ENCODE measurements at regions not wholly inside any gene's neighbourhood (a gene's known extent, or its start where the extent isn't known, plus 50 kb on each side); places are given as distances from the start of the nearest gene placed in this dataset.

DNA sequence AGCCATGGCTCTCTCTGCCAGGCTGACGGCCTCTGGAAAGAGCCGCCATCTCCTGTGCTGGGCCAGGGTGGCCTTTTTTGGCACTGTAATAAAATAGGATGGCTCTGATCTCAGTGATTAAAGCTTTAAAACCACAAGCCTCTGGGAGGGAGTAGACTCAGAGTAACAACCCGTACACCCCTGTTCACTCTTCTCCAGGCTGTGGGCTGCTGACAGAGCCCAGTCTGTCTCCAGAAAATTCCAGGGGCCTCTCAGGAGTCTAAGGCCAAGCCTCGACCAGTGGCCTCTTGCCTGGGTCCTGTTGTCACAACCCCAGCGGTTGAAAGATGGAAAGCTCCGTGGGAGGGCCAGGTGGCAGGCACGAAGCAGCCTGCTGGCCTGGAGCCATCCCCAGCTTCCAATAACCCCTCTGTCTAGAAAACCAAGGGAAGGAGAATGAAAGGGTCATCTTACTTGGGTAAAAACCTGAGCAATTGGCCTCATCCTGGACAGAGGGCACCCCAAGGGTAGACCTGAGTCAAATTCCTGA, 286.7 kb upstream of the ZNF462 start:
- Histone ChIP-seq H3K27ac (no peak overlapping the region), H3K9me2 (replicated peaks; ENCODE audit: insufficient read depth) (no peaks in the 10 kb centered on the region), H4K20me1 (ENCODE audit: insufficient read depth, poor library complexity, severe bottlenecking) (no peaks in the 10 kb centered on the region), H3K79me2 (no peaks in the 10 kb centered on the region), H3K9me3 (ENCODE audit: low read depth) (no peaks in the 10 kb centered on the region), H3K4me2 (no peak overlapping the region), H3K36me3 (replicated peaks; ENCODE audit: insufficient read depth, low read depth) (no peaks in the 10 kb centered on the region), H3K4me1 (ENCODE audit: insufficient read depth) (no peaks in the 10 kb centered on the region), H3K27me3 (no peaks in the 10 kb centered on the region), H3K4me3 (no peak overlapping the region), H2AFZ (no peak overlapping the region)
- WGBS (ENCODE audit: low lambda C conversion rate, missing lambda C conversion rate), result 67% methylated on average over 7 of the region's 7 CpGs
- no peak for TF ChIP-seq EZH2 (IDR thresholded peaks at IDR 0.05; ENCODE audit: borderline replicate concordance)
- no peak for DNase-seq (ENCODE audit: low spot score)

DNA sequence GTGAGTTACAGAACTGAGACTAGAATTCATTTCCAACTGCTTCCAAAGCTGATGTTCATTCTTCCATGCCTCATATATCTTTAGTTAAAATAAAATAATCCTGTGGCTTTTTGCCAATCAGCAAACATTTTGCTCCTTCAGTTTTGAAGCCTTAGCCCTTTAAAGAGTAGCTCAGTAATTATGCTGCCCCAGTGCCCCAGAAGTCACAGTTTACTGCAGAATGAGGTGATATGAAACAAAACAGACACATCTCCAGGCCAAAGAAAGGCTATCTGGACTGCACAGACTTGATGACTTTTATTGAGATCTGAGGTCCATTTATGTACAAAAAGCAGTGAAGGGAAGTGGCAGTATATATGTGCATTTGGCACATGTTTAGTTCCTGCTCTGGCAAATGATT, 285.8 kb upstream of the ZNF462 start:
- Histone ChIP-seq H3K27me3 (no peaks in the 10 kb centered on the region), H3K27ac (no peak overlapping the region), H3K4me1 (ENCODE audit: insufficient read depth) (no peaks in the 10 kb centered on the region), H3K4me3 (no peak overlapping the region), H3K4me2 (no peak overlapping the region), H3K36me3 (replicated peaks; ENCODE audit: insufficient read depth, low read depth) (no peaks in the 10 kb centered on the region), H3K9me2 (replicated peaks; ENCODE audit: insufficient read depth) (no peaks in the 10 kb centered on the region), H4K20me1 (ENCODE audit: insufficient read depth, poor library complexity, severe bottlenecking) (no peaks in the 10 kb centered on the region), H3K9me3 (ENCODE audit: low read depth) (no peaks in the 10 kb centered on the region), H3K79me2 (no peaks in the 10 kb centered on the region), H2AFZ (no peak overlapping the region)
- no peak for DNase-seq (ENCODE audit: low spot score)
- TF ChIP-seq EZH2 (IDR thresholded peaks at IDR 0.05; ENCODE audit: borderline replicate concordance), result no peak
- TF ChIP-seq, protein P1, sequence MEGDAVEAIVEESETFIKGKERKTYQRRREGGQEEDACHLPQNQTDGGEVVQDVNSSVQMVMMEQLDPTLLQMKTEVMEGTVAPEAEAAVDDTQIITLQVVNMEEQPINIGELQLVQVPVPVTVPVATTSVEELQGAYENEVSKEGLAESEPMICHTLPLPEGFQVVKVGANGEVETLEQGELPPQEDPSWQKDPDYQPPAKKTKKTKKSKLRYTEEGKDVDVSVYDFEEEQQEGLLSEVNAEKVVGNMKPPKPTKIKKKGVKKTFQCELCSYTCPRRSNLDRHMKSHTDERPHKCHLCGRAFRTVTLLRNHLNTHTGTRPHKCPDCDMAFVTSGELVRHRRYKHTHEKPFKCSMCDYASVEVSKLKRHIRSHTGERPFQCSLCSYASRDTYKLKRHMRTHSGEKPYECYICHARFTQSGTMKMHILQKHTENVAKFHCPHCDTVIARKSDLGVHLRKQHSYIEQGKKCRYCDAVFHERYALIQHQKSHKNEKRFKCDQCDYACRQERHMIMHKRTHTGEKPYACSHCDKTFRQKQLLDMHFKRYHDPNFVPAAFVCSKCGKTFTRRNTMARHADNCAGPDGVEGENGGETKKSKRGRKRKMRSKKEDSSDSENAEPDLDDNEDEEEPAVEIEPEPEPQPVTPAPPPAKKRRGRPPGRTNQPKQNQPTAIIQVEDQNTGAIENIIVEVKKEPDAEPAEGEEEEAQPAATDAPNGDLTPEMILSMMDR (IDR thresholded peaks at IDR 0.05; ENCODE audit: poor library complexity), result no peak
- TF ChIP-seq EZH2phosphoT487 (IDR thresholded peaks at IDR 0.05; ENCODE audit: low read depth, severe bottlenecking, unreplicated experiment), result no peak

DNA sequence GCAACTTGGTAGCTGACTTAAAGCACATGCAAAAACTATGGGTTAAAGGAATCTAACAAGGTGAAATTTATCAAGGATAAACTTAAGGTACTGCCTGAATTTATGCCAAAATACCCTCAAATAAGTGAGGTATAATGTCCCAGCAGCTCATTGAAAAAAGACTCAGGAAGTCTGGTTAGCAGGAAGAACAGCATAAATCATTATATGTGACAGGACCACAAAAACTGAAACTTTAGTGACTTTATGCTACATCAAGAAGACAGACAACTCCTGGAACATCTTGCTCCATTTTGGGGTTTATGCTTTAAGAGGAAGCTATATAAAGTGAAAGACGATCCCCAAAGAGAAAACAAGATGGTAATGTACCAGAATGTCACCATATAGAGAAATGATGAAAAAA, 282.4 kb upstream of the ZNF462 start:
- no peaks in the 10 kb centered on the region for H4K20me1 ChIP-seq (ENCODE audit: insufficient read depth, poor library complexity, severe bottlenecking)
- H3K4me2 ChIP-seq, result no peak overlapping the region
- no peak overlapping the region for H3K27ac ChIP-seq
- H2AFZ ChIP-seq, result no peak overlapping the region
- H3K36me3 ChIP-seq (replicated peaks; ENCODE audit: insufficient read depth, low read depth), result no peaks in the 10 kb centered on the region
- H3K79me2 ChIP-seq, result no peaks in the 10 kb centered on the region
- no peaks in the 10 kb centered on the region for H3K9me2 ChIP-seq (replicated peaks; ENCODE audit: insufficient read depth)
- no peak for TF ChIP-seq EZH2 (IDR thresholded peaks at IDR 0.05; ENCODE audit: borderline replicate concordance)
- TF ChIP-seq, protein P1 (IDR thresholded peaks at IDR 0.05; ENCODE audit: poor library complexity), result no peak
- TF ChIP-seq EZH2phosphoT487 (IDR thresholded peaks at IDR 0.05; ENCODE audit: low read depth, severe bottlenecking, unreplicated experiment), result no peak
- H3K4me3 ChIP-seq, result no peak overlapping the region
- H3K27me3 ChIP-seq, result no peaks in the 10 kb centered on the region
- no peak for DNase-seq (ENCODE audit: low spot score)
- H3K4me1 ChIP-seq (ENCODE audit: insufficient read depth), result no peaks in the 10 kb centered on the region
- 84% methylated on average over 1 of the region's 1 CpG for WGBS (ENCODE audit: low lambda C conversion rate, missing lambda C conversion rate)
- H3K9me3 ChIP-seq (ENCODE audit: low read depth), result no peaks in the 10 kb centered on the region

DNA sequence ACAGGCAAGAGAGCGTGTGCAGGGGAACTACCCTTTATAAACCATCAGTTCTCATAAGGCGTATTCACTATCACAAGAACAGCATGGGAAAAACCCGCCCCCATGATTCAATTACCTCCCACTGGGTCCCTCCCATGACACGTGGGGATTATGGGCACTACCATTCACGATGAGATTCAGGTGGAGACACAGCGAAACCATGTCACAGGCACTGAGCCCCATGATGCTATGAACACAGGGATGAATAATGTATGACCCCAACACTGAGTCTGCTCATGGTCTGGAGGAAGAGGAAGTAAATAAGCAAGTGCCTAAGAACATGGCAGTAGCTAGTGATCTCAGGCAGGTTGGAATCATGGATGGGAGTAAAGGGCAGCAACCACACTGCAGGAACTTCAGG, 281.0 kb upstream of the ZNF462 start:
- Histone ChIP-seq H3K27ac (no peak overlapping the region), H3K79me2 (no peaks in the 10 kb centered on the region), H3K4me2 (no peak overlapping the region), H3K4me1 (ENCODE audit: insufficient read depth) (no peaks in the 10 kb centered on the region), H4K20me1 (ENCODE audit: insufficient read depth, poor library complexity, severe bottlenecking) (no peaks in the 10 kb centered on the region), H3K9me3 (ENCODE audit: low read depth) (no peaks in the 10 kb centered on the region), H3K9me2 (replicated peaks; ENCODE audit: insufficient read depth) (no peaks in the 10 kb centered on the region), H3K36me3 (replicated peaks; ENCODE audit: insufficient read depth, low read depth) (no peaks in the 10 kb centered on the region), H3K27me3 (no peaks in the 10 kb centered on the region), H3K4me3 (no peak overlapping the region), H2AFZ (no peak overlapping the region)
- no peak for DNase-seq (ENCODE audit: low spot score)
- no peak for TF ChIP-seq EZH2phosphoT487 (IDR thresholded peaks at IDR 0.05; ENCODE audit: low read depth, severe bottlenecking, unreplicated experiment)
- TF ChIP-seq, protein P1 (IDR thresholded peaks at IDR 0.05; ENCODE audit: poor library complexity), result no peak
- no peak for TF ChIP-seq EZH2 (IDR thresholded peaks at IDR 0.05; ENCODE audit: borderline replicate concordance)
- 97% methylated on average over 6 of the region's 6 CpGs for WGBS (ENCODE audit: low lambda C conversion rate, missing lambda C conversion rate)

Measured in hepatocyte (in vitro differentiated cells).